Muscle layer of colon (tissue), 2 donors: ENCODE measurements at regions not wholly inside any gene's neighbourhood (a gene's known extent, or its start where the extent isn't known, plus 50 kb on each side); places are given as distances from the start of the nearest gene placed in this dataset.

Source experiments
- H3K27ac ChIP-seq: one replicate; pipeline ENCODE4 v1.7.0; 2013; ENCODE audit warnings: low read depth, mild to moderate bottlenecking, low read length, moderate library complexity
- H3K27me3 ChIP-seq, 2 donors: one replicate each; pipeline ENCODE4 v1.7.0; 2013; ENCODE audit warnings: low read length in 2 of 2, mild to moderate bottlenecking in 2 of 2; ENCODE audit not compliant: insufficient read depth in 2 of 2, control insufficient read depth in 1 of 2
- H3K36me3 ChIP-seq: one replicate; pipeline ENCODE4 v1.7.0; 2013; ENCODE audit warnings: mild to moderate bottlenecking, low read length; ENCODE audit not compliant: insufficient read depth
- H3K4me1 ChIP-seq: one replicate; pipeline ENCODE4 v1.7.0; 2013; ENCODE audit warnings: mild to moderate bottlenecking, low read length; ENCODE audit not compliant: insufficient read depth
- H3K4me3 ChIP-seq, 2 donors: one replicate each; pipeline ENCODE4 v1.7.0; 2013; ENCODE audit warnings: low read length in 2 of 2, low read depth in 1 of 2, mild to moderate bottlenecking in 1 of 2, moderate library complexity in 1 of 2
- H3K9ac ChIP-seq: one replicate; pipeline ENCODE4 v1.7.0; 2013; ENCODE audit warnings: low read length
- H3K9me3 ChIP-seq: one replicate; pipeline ENCODE4 v1.7.0; 2013; ENCODE audit warnings: mild to moderate bottlenecking, low read length
- donor health status: abdominal sarcoma.
- donor health status: Adenocarcinoma of cecum.

- H3K36me3 ChIP-seq, result no peaks in the 10 kb centered on the region
- H3K4me3 ChIP-seq, result no peak overlapping the region
- H3K4me1 ChIP-seq, result peaks cover 44% of the 10 kb centered on the region
- H3K27ac ChIP-seq, result peak overlapping the region; percentile 4
- no peak overlapping the region for H3K9ac ChIP-seq
- no peaks in the 10 kb centered on the region for H3K27me3 ChIP-seq
- H3K9me3 ChIP-seq, result no peaks in the 10 kb centered on the region
Observed at GRCh38 chr6:44730771-44731391, 343.4 kb downstream of the CDC5L start.

DNA sequence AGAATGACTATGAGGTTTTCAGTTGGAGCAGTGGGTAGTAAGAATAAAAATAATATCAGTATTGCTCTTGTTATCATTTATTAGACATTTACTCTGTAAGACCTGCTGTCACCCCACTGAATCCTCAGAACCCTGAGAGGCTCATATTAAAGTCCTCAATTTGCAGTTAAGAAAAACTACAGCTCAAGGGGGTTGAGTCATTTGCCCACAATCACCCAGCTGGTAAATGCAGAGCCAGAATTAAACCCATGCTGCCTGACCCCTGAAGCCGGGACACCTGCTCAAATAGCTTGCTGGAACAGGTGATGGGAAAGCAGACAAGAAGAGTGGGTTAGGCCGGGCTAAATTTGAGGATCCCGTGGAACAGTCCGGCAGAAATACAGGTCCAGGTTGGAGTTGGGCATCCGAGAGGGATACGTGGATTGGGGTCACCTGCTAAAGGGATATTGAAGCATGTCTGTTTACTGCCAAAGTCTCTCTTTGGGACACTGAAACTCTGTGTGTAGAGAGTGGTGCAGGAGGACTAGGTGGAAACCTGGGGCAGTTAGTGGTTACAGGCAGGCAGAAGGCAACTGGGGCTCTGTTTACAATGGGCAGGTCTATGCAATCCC, 344.1 kb downstream of the CDC5L start:
- no peaks in the 10 kb centered on the region for H3K9me3 ChIP-seq
- H3K27me3 ChIP-seq, result no peaks in the 10 kb centered on the region
- H3K4me3 ChIP-seq, result no peak overlapping the region
- peaks cover 44% of the 10 kb centered on the region for H3K4me1 ChIP-seq
- H3K36me3 ChIP-seq, result no peaks in the 10 kb centered on the region
- H3K27ac ChIP-seq, result no peak overlapping the region
- H3K9ac ChIP-seq, result no peak overlapping the region

DNA sequence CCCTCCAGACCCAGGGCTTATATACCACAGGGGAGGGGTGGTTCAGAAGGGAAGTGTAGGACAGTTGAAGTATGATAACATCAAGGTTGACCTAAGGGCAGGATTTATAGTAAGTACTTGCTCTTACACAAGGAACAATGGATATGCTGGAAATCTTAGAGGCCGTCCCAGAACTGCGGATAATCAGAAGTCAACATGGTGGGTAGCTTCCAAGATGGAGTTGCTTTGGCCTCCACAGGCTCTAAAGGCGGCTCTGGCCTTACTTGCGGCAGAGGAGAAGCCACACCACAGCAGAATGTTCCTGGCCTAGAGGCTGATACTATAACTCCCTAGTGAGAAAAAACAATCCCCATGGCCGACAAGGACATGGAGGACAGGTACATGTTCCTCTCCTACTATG, 344.7 kb downstream of the CDC5L start:
- Histone ChIP-seq H3K4me3 (no peak overlapping the region), H3K4me1 (peaks cover 44% of the 10 kb centered on the region), H3K27me3 (no peaks in the 10 kb centered on the region), H3K9me3 (no peaks in the 10 kb centered on the region), H3K36me3 (no peaks in the 10 kb centered on the region), H3K27ac (no peak overlapping the region), H3K9ac (no peak overlapping the region)

DNA sequence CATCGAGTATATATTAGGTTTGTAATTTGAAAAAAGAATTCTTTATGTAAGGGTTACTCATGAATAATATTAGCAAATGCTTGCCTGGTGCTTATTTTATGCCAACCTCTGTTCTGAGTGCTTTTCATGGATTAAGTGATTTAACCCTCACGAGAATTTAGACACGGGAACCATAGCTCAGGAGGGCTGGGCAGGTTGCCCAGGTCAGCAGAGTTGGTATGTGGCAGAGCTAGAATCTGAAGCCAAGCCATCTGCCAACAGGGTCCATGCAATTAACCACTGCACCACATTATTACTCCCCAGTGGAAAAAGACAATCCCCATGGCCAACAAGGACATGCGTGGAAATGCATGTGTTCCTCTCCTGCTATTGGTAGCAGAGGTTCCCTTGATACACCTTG, 345.6 kb downstream of the CDC5L start:
- Histone ChIP-seq H3K27me3 (no peaks in the 10 kb centered on the region), H3K4me1 (peaks cover 51% of the 10 kb centered on the region), H3K36me3 (no peaks in the 10 kb centered on the region), H3K27ac (no peak overlapping the region), H3K9me3 (no peaks in the 10 kb centered on the region), H3K9ac (no peak overlapping the region), H3K4me3 (no peak overlapping the region)

GRCh38 chr6:44733868-44734267, 346.4 kb downstream of the CDC5L start:
- no peaks in the 10 kb centered on the region for H3K9me3 ChIP-seq
- no peaks in the 10 kb centered on the region for H3K27me3 ChIP-seq
- H3K36me3 ChIP-seq, result no peaks in the 10 kb centered on the region
- H3K4me1 ChIP-seq, result peaks cover 59% of the 10 kb centered on the region
- no peak overlapping the region for H3K9ac ChIP-seq
- no peak overlapping the region for H3K4me3 ChIP-seq
- H3K27ac ChIP-seq, result no peak overlapping the region

DNA sequence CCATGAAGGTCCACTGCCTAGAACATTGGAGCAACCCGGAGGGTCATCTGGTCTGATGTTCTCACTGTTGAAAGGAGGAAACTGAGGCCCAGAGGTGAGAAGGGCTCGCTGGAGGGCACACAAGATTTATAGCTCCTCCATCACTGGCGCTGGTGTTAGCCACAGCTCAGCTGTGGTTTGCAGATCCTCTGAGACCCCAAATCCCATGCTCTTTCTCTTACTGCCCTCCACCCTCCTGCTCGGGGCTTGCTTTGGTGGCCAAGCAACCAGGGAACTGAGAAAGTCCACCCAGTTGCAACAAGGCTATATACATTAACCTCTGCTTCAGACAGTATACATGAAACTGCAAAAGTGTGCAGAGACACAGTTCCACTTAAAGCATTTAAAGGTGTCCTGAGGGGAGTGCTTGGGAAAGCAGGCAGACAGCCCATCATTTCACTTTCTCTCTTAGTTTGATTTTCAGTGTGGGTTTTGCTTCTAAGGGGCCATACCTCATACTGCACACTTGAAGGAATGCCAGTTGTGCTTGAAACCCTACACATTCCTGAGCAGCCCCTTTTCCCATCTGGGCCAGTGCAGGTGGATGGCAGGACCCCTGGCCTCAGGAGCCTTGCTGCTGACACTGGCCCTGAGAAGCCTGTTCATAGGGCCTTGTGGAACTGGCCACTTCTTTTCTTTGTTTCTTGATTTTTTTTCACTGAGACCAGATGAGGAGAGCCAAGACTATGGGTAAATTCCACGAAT, 347.6 kb downstream of the CDC5L start:
- H3K36me3 ChIP-seq, result no peaks in the 10 kb centered on the region
- H3K9ac ChIP-seq, result no peak overlapping the region
- no peak overlapping the region for H3K4me3 ChIP-seq
- no peak overlapping the region for H3K27ac ChIP-seq
- H3K27me3 ChIP-seq, result no peaks in the 10 kb centered on the region
- peaks cover 56% of the 10 kb centered on the region for H3K4me1 ChIP-seq
- H3K9me3 ChIP-seq, result no peaks in the 10 kb centered on the region

DNA sequence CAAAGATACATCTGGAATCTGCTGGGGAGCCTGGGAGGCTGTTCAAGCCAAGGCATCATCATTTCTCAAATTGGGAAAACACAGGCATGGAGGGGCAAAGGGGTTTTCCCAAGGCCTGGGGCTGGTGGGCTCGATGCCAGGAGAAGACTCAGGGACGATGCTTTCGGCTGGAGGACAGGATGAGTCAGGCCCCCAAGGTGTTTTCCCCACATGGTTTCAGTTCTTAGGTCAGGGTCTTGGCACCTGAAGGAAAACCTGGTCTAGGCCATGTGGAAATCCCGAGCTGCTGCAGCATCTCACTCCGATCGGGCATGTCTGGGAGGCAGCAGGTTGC, 348.1 kb downstream of the CDC5L start:
- Histone ChIP-seq H3K27me3 (no peaks in the 10 kb centered on the region), H3K9me3 (no peaks in the 10 kb centered on the region), H3K4me3 (no peak overlapping the region), H3K36me3 (no peaks in the 10 kb centered on the region), H3K9ac (no peak overlapping the region), H3K27ac (no peak overlapping the region), H3K4me1 (peaks cover 51% of the 10 kb centered on the region)

DNA sequence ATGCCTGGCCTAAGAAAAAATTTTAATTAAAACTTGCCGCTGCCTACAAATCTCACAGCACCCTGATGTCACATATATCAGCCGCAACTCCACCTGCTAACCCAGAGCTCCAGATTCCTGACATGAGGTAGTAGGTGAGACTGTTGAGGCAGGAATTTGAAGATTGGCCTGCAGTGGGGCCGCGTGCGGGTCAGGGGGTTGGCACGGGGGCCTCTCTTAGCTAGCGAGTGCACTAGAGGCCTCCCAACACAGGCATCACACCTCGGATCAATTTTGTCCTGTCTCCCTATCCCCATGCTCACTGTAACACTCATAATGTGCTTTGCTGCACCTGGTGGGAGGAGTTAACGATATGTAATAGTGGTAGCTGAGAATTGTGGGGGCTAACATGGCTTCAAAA, 349.8 kb downstream of the CDC5L start:
- Histone ChIP-seq H3K4me1 (peaks cover 33% of the 10 kb centered on the region), H3K27ac (no peak overlapping the region)

DNA sequence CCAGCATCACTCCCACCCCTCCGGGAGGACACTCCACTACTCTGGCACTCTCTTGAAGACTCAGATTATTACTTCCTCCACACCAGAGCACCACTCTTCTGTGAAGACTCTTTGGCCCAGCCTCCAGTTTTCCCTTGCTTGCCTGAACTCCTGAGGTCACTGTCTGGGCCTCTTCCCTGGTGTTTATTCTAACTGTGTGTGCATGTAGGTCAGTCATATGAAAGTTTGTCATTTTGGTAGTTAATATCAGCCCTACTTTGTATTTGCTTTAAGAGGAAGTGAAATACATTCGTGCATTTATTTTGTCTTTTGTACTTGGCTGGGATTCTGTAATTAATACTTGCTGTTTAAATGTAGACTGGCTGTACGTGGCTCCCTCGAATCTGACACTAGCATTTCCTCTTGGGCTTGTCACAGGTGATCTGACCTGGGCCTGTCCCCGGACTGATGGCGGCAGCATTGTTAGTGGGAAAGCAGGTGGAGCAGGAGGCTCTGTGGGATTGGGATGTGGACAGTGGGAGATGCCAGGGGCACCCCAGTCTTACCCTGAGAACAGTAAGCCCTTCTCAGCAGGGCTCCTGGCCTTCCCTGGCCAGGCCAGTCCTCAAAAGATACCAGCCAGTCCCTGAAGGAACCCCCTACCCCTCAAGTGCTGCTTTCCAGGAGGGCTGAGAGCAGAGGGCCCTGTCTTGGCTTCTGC, 350.5 kb downstream of the CDC5L start:
- H3K27ac ChIP-seq, result no peak overlapping the region
- no peak overlapping the region for H3K9ac ChIP-seq
- no peaks in the 10 kb centered on the region for H3K9me3 ChIP-seq
- no peak overlapping the region for H3K4me3 ChIP-seq
- no peaks in the 10 kb centered on the region for H3K27me3 ChIP-seq
- H3K36me3 ChIP-seq, result no peaks in the 10 kb centered on the region
- peaks cover 31% of the 10 kb centered on the region for H3K4me1 ChIP-seq

More for the DNA sequence above, 349.8 kb downstream of the CDC5L start:
- Histone ChIP-seq H3K36me3 (no peaks in the 10 kb centered on the region), H3K9ac (no peak overlapping the region), H3K9me3 (no peaks in the 10 kb centered on the region), H3K27me3 (no peaks in the 10 kb centered on the region), H3K4me3 (no peak overlapping the region)

- H3K27me3 ChIP-seq, result no peaks in the 10 kb centered on the region
- H3K4me3 ChIP-seq, result no peak overlapping the region
- no peak overlapping the region for H3K27ac ChIP-seq
- H3K4me1 ChIP-seq, result peaks cover 24% of the 10 kb centered on the region
- H3K9me3 ChIP-seq, result no peaks in the 10 kb centered on the region
- H3K36me3 ChIP-seq, result no peaks in the 10 kb centered on the region
- H3K9ac ChIP-seq, result no peak overlapping the region
Observed at GRCh38 chr6:44738601-44739146, 351.2 kb downstream of the CDC5L start.

DNA sequence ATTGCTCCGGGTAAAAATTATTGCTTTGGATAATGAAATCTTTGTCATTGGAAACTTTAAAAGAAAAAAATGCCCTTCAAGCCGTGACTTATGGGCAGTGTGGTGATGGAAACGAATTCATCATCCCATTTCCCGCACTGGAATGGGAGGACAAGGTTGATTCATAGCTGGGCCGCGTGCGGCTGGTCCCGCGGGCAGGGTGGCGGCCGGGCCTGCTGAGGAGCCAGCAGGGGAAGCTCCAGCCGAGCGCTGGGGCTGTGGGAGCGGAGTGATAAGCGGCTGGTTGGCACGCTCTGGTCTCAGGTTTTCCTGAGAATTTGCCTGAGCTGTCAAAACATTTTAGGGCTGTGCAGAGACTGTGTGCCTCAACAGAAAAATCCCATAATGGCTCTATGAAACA, 351.7 kb downstream of the CDC5L start:
- no peaks in the 10 kb centered on the region for H3K27me3 ChIP-seq
- no peaks in the 10 kb centered on the region for H3K36me3 ChIP-seq
- H3K9me3 ChIP-seq, result no peaks in the 10 kb centered on the region
- H3K4me1 ChIP-seq, result peaks cover 19% of the 10 kb centered on the region
- no peak overlapping the region for H3K27ac ChIP-seq
- no peak overlapping the region for H3K9ac ChIP-seq
- no peak overlapping the region for H3K4me3 ChIP-seq
